SU-DHL-6 (cell line): ENCODE measurements at regions not wholly inside any gene's neighbourhood (a gene's known extent, or its start where the extent isn't known, plus 50 kb on each side); places are given as distances from the start of the nearest gene placed in this dataset.

Experiments used
- H2AFZ ChIP-seq: fragments of 200-600 bp; sonication (generic); 2 replicates; pipeline ENCODE4 v1.6.1; 2014; ENCODE audit warnings: low read depth, mild to moderate bottlenecking, moderate library complexity, mixed read lengths, antibody characterized with exemption, low read length; ENCODE audit not compliant: severe bottlenecking
- H3F3A ChIP-seq: fragments of 200-600 bp; shearing (Covaris generic); 2 replicates; pipeline ENCODE4 v1.6.0; 2016; ENCODE audit warnings: antibody characterized with exemption, mild to moderate bottlenecking; ENCODE audit not compliant: insufficient read depth
- H3K27ac ChIP-seq: fragments of 200-600 bp; sonication (generic); 2 replicates; pipeline ENCODE4 v1.5.1; 2016; ENCODE audit warnings: low read depth, mild to moderate bottlenecking, low read length, moderate library complexity, mixed read lengths
- H3K27me3 ChIP-seq: fragments of 200-600 bp; sonication (generic), shearing (Covaris generic); 2 replicates; pipeline ENCODE4 v1.6.0; 2014; ENCODE audit warnings: mild to moderate bottlenecking, low read length
- H3K36me3 ChIP-seq: fragments of 200-600 bp; sonication (generic); 2 replicates; pipeline ENCODE4 v1.6.1; 2014; ENCODE audit warnings: mild to moderate bottlenecking, low read length, mixed read lengths
- H3K4me2 ChIP-seq: fragments of 300-600, 200-600 bp; shearing (Covaris generic), sonication (generic); 2 replicates; pipeline ENCODE4 v1.6.0; 2014; ENCODE audit warnings: low read length, low read depth, mild to moderate bottlenecking; ENCODE audit not compliant: poor library complexity, severe bottlenecking
- H3K4me3 ChIP-seq: fragments of 200-600 bp; sonication (generic); 2 replicates; pipeline ENCODE4 v1.5.1; 2014; ENCODE audit warnings: antibody characterized with exemption, low read length, mild to moderate bottlenecking, mixed read lengths; ENCODE audit not compliant: insufficient read depth, poor library complexity, severe bottlenecking
- H3K79me2 ChIP-seq: fragments of 200-600 bp; sonication (generic); 2 replicates; pipeline ENCODE4 v1.6.1; 2014; ENCODE audit warnings: mild to moderate bottlenecking, low read length, moderate library complexity; ENCODE audit not compliant: insufficient read depth
- H3K9ac ChIP-seq: fragments of 200-600 bp; sonication (generic); 2 replicates; pipeline ENCODE4 v1.7.0; 2014; ENCODE audit warnings: mild to moderate bottlenecking, low read length
- H3K9me2 ChIP-seq: fragments of 200-600 bp; sonication (generic); replicated peaks from 2 replicates; pipeline ENCODE4 v1.6.1; 2014; ENCODE audit warnings: low read length; ENCODE audit not compliant: insufficient read depth
- H3K9me3 ChIP-seq: fragments of 200-600 bp; sonication (generic); 2 replicates; pipeline ENCODE4 v1.6.1; 2014; ENCODE audit warnings: low read length, mixed read lengths; ENCODE audit not compliant: insufficient read depth
- H4K20me1 ChIP-seq: fragments of 200-600 bp; sonication (generic); 2 replicates; pipeline ENCODE4 v1.6.1; 2014; ENCODE audit warnings: low read depth, mild to moderate bottlenecking, antibody characterized with exemption, low read length, moderate library complexity, mixed read lengths
- CTCF ChIP-seq: fragments of 200-600 bp; sonication (generic); IDR thresholded peaks from one replicate; pipeline ENCODE4 v1.5.1; 2017; ENCODE audit warnings: antibody characterized with exemption, mild to moderate bottlenecking, low read length, moderate library complexity; ENCODE audit not compliant: insufficient read depth, poor library complexity, severe bottlenecking
- EZH2phosphoT487 ChIP-seq: fragments of 200-600 bp; sonication (generic), shearing (Covaris generic); conservative IDR thresholded peaks from 2 replicates; pipeline ENCODE4 v1.6.1; 2018; ENCODE audit warnings: mild to moderate bottlenecking, antibody characterized with exemption, low read length, moderate library complexity, mixed read lengths

GRCh38 chr6:156507656-156508055 lies 269.5 kb upstream of the ARID1B start:
- H3K36me3 ChIP-seq, result no peaks in the 10 kb centered on the region
- no peak overlapping the region for H3K27ac ChIP-seq
- no peaks in the 10 kb centered on the region for H3K79me2 ChIP-seq
- H4K20me1 ChIP-seq, result no peaks in the 10 kb centered on the region
- H3K27me3 ChIP-seq, result no peaks in the 10 kb centered on the region
- H3K4me3 ChIP-seq, result no peak overlapping the region
- H3K9me3 ChIP-seq, result no peaks in the 10 kb centered on the region
- no peak overlapping the region for H3K4me2 ChIP-seq
- no peaks in the 10 kb centered on the region for H3K9me2 ChIP-seq
- no peak overlapping the region for H3K9ac ChIP-seq
- TF ChIP-seq EZH2phosphoT487, result no peak
- TF ChIP-seq CTCF, result no peak
- no peaks in the 10 kb centered on the region for H3F3A ChIP-seq
- H2AFZ ChIP-seq, result no peak overlapping the region

GRCh38 chr6:156507106-156507505 lies 270.1 kb upstream of the ARID1B start:
- no peak overlapping the region for H2AFZ ChIP-seq
- H3K79me2 ChIP-seq, result no peaks in the 10 kb centered on the region
- no peaks in the 10 kb centered on the region for H3K36me3 ChIP-seq
- no peak overlapping the region for H3K9ac ChIP-seq
- H3K4me3 ChIP-seq, result no peak overlapping the region
- H3K9me2 ChIP-seq, result no peaks in the 10 kb centered on the region
- H4K20me1 ChIP-seq, result no peaks in the 10 kb centered on the region
- H3K27me3 ChIP-seq, result no peaks in the 10 kb centered on the region
- H3F3A ChIP-seq, result no peaks in the 10 kb centered on the region
- H3K4me2 ChIP-seq, result no peak overlapping the region
- H3K9me3 ChIP-seq, result no peaks in the 10 kb centered on the region
- TF ChIP-seq EZH2phosphoT487 (no peak), CTCF (no peak)
- no peak overlapping the region for H3K27ac ChIP-seq

- Histone ChIP-seq H3K79me2 (no peaks in the 10 kb centered on the region), H3K9me2 (no peaks in the 10 kb centered on the region), H3K4me3 (no peak overlapping the region), H3K27ac (no peak overlapping the region), H3F3A (no peaks in the 10 kb centered on the region), H3K9ac (no peak overlapping the region), H4K20me1 (no peaks in the 10 kb centered on the region), H3K36me3 (no peaks in the 10 kb centered on the region), H3K27me3 (no peaks in the 10 kb centered on the region), H3K9me3 (no peaks in the 10 kb centered on the region), H2AFZ (no peak overlapping the region), H3K4me2 (no peak overlapping the region)
- TF ChIP-seq CTCF (no peak), EZH2phosphoT487 (no peak)
These were observed 274.1 kb upstream of the ARID1B start for GRCh38 chr6:156502969-156503504.
